SK-N-SH (cell line): ENCODE measurements at regions not wholly inside any gene's neighbourhood (a gene's known extent, or its start where the extent isn't known, plus 50 kb on each side); places are given as distances from the start of the nearest gene placed in this dataset.
"Not testable (repeated sequence)": the region's sequence is repeated elsewhere in the genome, so short reads cannot be mapped to it uniquely, and the experiment has no call there.

Source experiments
- CTCF ChIA-PET: fragments of 300-600, 350-600 bp; formaldehyde crosslinking; extraction: SDS; loops from one replicate; lab custom pipeline; 2021; lab: Yijun Ruan, JAX
- POLR2A ChIA-PET: fragments of 350-600 bp; sonication (Branson Sonifier 250); formaldehyde crosslinking; extraction: SDS; loops from one replicate; lab custom pipeline; 2020; ENCODE audit warnings: antibody characterized with exemption, inconsistent platforms; lab: Yijun Ruan, JAX
- DNase-seq: peaks from one replicate; pipeline ENCODE4 v3.0.0; 2012
- H2AFZ ChIP-seq: fragments of 200-600 bp; sonication (generic); 2 replicates; pipeline ENCODE4 v1.8.1; 2016; ENCODE audit warnings: antibody characterized with exemption, mild to moderate bottlenecking, low read depth
- H3F3A ChIP-seq: fragments of 200-600 bp; sonication (generic); replicated peaks from 2 replicates; pipeline ENCODE3; 2016; ENCODE audit warnings: antibody characterized with exemption, mild to moderate bottlenecking; ENCODE audit not compliant: insufficient read depth
- H3K27ac ChIP-seq, 2 experiments: fragments of 200-500 bp in 1 of 2; fragments of 200-600 bp in 1 of 2; sonication (Bioruptor generic) in 1 of 2; sonication (generic), shearing (Covaris generic) in 1 of 2; 2 replicates each; pipeline versions ENCODE4 v1.5.1 to v1.6.1; 2014 to 2016; ENCODE audit warnings: low read depth in 2 of 2, inconsistent platforms in 1 of 2, low read length in 1 of 2, mild to moderate bottlenecking in 1 of 2, mixed read lengths in 1 of 2
- H3K27me3 ChIP-seq: fragments of 200-600 bp; sonication (generic), shearing (Covaris generic); 2 replicates; pipeline ENCODE4 v1.6.1; 2016; ENCODE audit warnings: mixed run types; ENCODE audit not compliant: insufficient read depth
- H3K36me3 ChIP-seq, 2 experiments: fragments of 200-500 bp in 1 of 2; fragments of 200-600 bp in 1 of 2; sonication (Bioruptor generic) in 1 of 2; sonication (generic) in 1 of 2; replicated peaks in 1 of 2; 2 replicates each; pipeline versions ENCODE3 to v1.5.1; 2014 to 2016; ENCODE audit warnings: low read length in 1 of 2, mild to moderate bottlenecking in 1 of 2; ENCODE audit not compliant: insufficient read depth in 2 of 2, control insufficient read depth in 1 of 2
- H3K4me1 ChIP-seq, 2 experiments: fragments of 200-500 bp in 1 of 2; fragments of 200-600 bp in 1 of 2; sonication (Bioruptor generic) in 1 of 2; sonication (generic), shearing (Covaris generic) in 1 of 2; 2 replicates each; pipeline versions ENCODE4 v1.5.1 to v1.6.1; 2014 to 2016; ENCODE audit warnings: low read depth in 1 of 2, low read length in 1 of 2, mixed run types in 1 of 2; ENCODE audit not compliant: insufficient read depth in 2 of 2, control insufficient read depth in 1 of 2
- H3K4me2 ChIP-seq: fragments of 200-600 bp; sonication (generic), shearing (Covaris generic); 2 replicates; pipeline ENCODE4 v1.6.1; 2017; ENCODE audit warnings: mixed run types
- H3K4me3 ChIP-seq, 2 experiments: fragments of 200-500 bp in 1 of 2; fragments of 200-600 bp in 1 of 2; sonication (Bioruptor generic) in 1 of 2; sonication (generic), shearing (Covaris generic) in 1 of 2; 2 replicates each; pipeline versions ENCODE4 v1.5.1 to v1.8.1; 2014 to 2016; ENCODE audit warnings: low read depth in 2 of 2, inconsistent platforms in 1 of 2, low read length in 1 of 2, mild to moderate bottlenecking in 1 of 2, mixed read lengths in 1 of 2, moderate library complexity in 1 of 2
- H3K79me2 ChIP-seq: fragments of 200-600 bp; sonication (generic); 2 replicates; pipeline ENCODE4 v1.8.1; 2017; ENCODE audit warnings: mild to moderate bottlenecking; ENCODE audit not compliant: insufficient read depth
- H3K9ac ChIP-seq: fragments of 200-600 bp; sonication (generic); 2 replicates; pipeline ENCODE4 v1.6.1; 2017; ENCODE audit warnings: mixed run types
- H3K9me2 ChIP-seq: fragments of 200-600 bp; sonication (generic); 2 replicates; pipeline ENCODE4 v1.6.1; 2017; ENCODE audit warnings: mixed run types
- H3K9me3 ChIP-seq: fragments of 200-600 bp; sonication (generic); 2 replicates; pipeline ENCODE4 v1.6.1; 2017; ENCODE audit warnings: mixed run types, mild to moderate bottlenecking, moderate library complexity
- H4K20me1 ChIP-seq: fragments of 200-600 bp; sonication (generic); 2 replicates; pipeline ENCODE4 v1.6.1; 2017; ENCODE audit warnings: mild to moderate bottlenecking, mixed run types; ENCODE audit not compliant: insufficient read depth
- CTCF ChIP-seq: fragments of 200-600 bp; sonication (generic); IDR thresholded peaks from 2 replicates; pipeline ENCODE4 v1.6.1; 2017; ENCODE audit warnings: antibody characterized with exemption, mild to moderate bottlenecking, moderate library complexity
- FOXJ3 ChIP-seq: sonication (generic); formaldehyde crosslinking; IDR thresholded peaks from 2 replicates; pipeline ENCODE4 v1.5.1; 2020; ENCODE audit warnings: mild to moderate bottlenecking, missing genetic modification reagents
- GATA2 ChIP-seq: sonication (generic); formaldehyde crosslinking; IDR thresholded peaks from 2 replicates; pipeline ENCODE4 v1.5.0; 2020; ENCODE audit warnings: mild to moderate bottlenecking, missing genetic modification reagents
- JUND ChIP-seq: IDR thresholded peaks from 2 replicates; pipeline ENCODE4 v1.4.0; 2012
- MEF2A ChIP-seq: IDR thresholded peaks from 2 replicates; pipeline ENCODE4 v1.4.0; 2012; ENCODE audit warnings: low read depth, borderline replicate concordance
- MXI1 ChIP-seq: IDR thresholded peaks from 2 replicates; pipeline ENCODE4 v1.6.1; 2012; ENCODE audit warnings: mild to moderate bottlenecking, low read depth, low read length, improper control_type of control experiment
- PBX3 ChIP-seq: IDR thresholded peaks from 2 replicates; pipeline ENCODE4; 2012
- RFX5 ChIP-seq: IDR thresholded peaks from 2 replicates; pipeline ENCODE4 v1.6.1; 2012; ENCODE audit warnings: mild to moderate bottlenecking, improper control_type of control experiment, low read length
- SMC3 ChIP-seq: IDR thresholded peaks from 2 replicates; pipeline ENCODE4 v1.6.1; 2012; ENCODE audit warnings: low read depth, low read length, improper control_type of control experiment
- TAF1 ChIP-seq: IDR thresholded peaks from 2 replicates; pipeline ENCODE4 v1.6.1; 2012; ENCODE audit warnings: low read depth, mild to moderate bottlenecking, low read length, moderate library complexity, borderline replicate concordance
- TCF12 ChIP-seq: IDR thresholded peaks from 2 replicates; pipeline ENCODE4 v1.4.0; 2012
- WGBS: methylation state at CpG from one replicate; pipeline ENCODE4 v1.1.6; 2017; ENCODE audit warnings: low lambda C conversion rate; 5-methylcytosine and 5-hydroxymethylcytosine counted together

GRCh38 chr3:59499000-59499399, 449.2 kb upstream of the CFAP20DC start:
- Histone ChIP-seq H2AFZ (no peak overlapping the region), H3K4me3 (no peak overlapping the region), H3F3A (no peaks in the 10 kb centered on the region), H3K9me3 (no peaks in the 10 kb centered on the region), H3K36me3 (no peaks in the 10 kb centered on the region), H3K79me2 (no peaks in the 10 kb centered on the region), H4K20me1 (no peaks in the 10 kb centered on the region), H3K27ac (no peak overlapping the region), H3K4me1 (no peaks in the 10 kb centered on the region), H3K9ac (no peak overlapping the region)
- ChIA-PET POLR2A (no interaction called here), CTCF (no interaction called here)
- DNase-seq, result no peak
- 66% methylated on average over 15 of the region's 15 CpGs for WGBS
- TF ChIP-seq MEF2A (no peak), JUND (no peak), SMC3 (no peak)
- TF ChIP-seq, all 33 proteins: peak for 0
- no peaks in the 10 kb centered on the region for H3K27me3 ChIP-seq
- H3K4me2 ChIP-seq, result no peak overlapping the region
- no peaks in the 10 kb centered on the region; the same call in 1 of the 2 replicates for H3K9me2 ChIP-seq

- Histone ChIP-seq H3K4me3 (no peak overlapping the region), H3K4me2 (no peak overlapping the region), H3K36me3 (no peaks in the 10 kb centered on the region), H3K4me1 (no peaks in the 10 kb centered on the region), H4K20me1 (no peaks in the 10 kb centered on the region), H3K9me2 (no peaks in the 10 kb centered on the region), H3F3A (no peaks in the 10 kb centered on the region), H3K9me3 (no peaks in the 10 kb centered on the region), H2AFZ (no peak overlapping the region), H3K79me2 (no peaks in the 10 kb centered on the region), H3K27ac (no peak overlapping the region), H3K9ac (no peak overlapping the region), H3K27me3 (no peaks in the 10 kb centered on the region)
- no peak for TF ChIP-seq CTCF
- TF ChIP-seq GATA2 (CRISPR knock-in tag), result no peak
- no peak for TF ChIP-seq PBX3
- no peak for TF ChIP-seq TAF1
- TF ChIP-seq RFX5, result no peak
- no peak for TF ChIP-seq MXI1
- no peak for TF ChIP-seq TCF12
- TF ChIP-seq MEF2A, result no peak
- no peak for TF ChIP-seq FOXJ3 (CRISPR knock-in tag)
- ChIA-PET CTCF (interaction anchor here (1.2 kb wide), 1 partner anchor 362 kb away, joined by 3 read pairs; no protein-coding TSS in a partner anchor), POLR2A (no interaction called here)
- 58% methylated on average over 5 of the region's 5 CpGs for WGBS
- no peak for DNase-seq
Measured at GRCh38 chr3:59496250-59496649, 446.4 kb upstream of the CFAP20DC start.

- H4K20me1 ChIP-seq, H3K9ac ChIP-seq, H3K4me3 ChIP-seq, H3K27ac ChIP-seq, H3K79me2 ChIP-seq, H3K4me2 ChIP-seq, H3K27me3 ChIP-seq, H3K9me3 ChIP-seq, H3K4me1 ChIP-seq, POLR2A ChIA-PET, DNase-seq, H3K9me2 ChIP-seq, H3K36me3 ChIP-seq, H2AFZ ChIP-seq, H3F3A ChIP-seq: not testable (repeated sequence)
- CTCF ChIA-PET, result interaction anchor here (0.6 kb wide), 1 partner anchor 10 kb away, joined by 3 read pairs; no protein-coding TSS in a partner anchor
- WGBS, result 13% methylated on average over 1 of the region's 1 CpG
Measured at GRCh38 chr3:59494969-59495368, 445.1 kb upstream of the CFAP20DC start.
